ENCODE measurements at regions not wholly inside any gene's neighbourhood (a gene's known extent, or its start where the extent isn't known, plus 50 kb on each side); places are given as distances from the start of the nearest gene placed in this dataset.

DNA sequence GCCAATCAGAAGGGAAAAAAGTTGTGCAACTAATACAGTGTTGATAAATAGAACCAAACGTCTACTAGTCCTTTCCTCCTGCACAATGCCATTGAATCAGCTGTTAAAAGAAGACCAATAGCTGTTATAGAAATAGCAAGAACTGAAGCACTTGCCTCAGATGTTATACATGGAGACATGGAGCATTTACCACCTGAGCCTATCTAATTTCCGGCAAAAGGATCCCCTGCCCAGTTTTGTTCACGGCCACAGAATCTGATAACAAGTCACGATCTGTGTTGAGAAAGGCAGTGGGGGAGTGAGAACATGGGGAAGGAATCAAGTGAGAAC, 285.4 kb downstream of the ZEB2 start:
- H3K4me3 ChIP-seq (ENCODE audit: low read depth, low read length), result no peak overlapping the region
- TF ChIP-seq, protein P1, sequence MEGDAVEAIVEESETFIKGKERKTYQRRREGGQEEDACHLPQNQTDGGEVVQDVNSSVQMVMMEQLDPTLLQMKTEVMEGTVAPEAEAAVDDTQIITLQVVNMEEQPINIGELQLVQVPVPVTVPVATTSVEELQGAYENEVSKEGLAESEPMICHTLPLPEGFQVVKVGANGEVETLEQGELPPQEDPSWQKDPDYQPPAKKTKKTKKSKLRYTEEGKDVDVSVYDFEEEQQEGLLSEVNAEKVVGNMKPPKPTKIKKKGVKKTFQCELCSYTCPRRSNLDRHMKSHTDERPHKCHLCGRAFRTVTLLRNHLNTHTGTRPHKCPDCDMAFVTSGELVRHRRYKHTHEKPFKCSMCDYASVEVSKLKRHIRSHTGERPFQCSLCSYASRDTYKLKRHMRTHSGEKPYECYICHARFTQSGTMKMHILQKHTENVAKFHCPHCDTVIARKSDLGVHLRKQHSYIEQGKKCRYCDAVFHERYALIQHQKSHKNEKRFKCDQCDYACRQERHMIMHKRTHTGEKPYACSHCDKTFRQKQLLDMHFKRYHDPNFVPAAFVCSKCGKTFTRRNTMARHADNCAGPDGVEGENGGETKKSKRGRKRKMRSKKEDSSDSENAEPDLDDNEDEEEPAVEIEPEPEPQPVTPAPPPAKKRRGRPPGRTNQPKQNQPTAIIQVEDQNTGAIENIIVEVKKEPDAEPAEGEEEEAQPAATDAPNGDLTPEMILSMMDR (IDR thresholded peaks at IDR 0.05; ENCODE audit: insufficient read depth, low read length), result no peak
- no peak for DNase-seq (ENCODE audit: low read depth)

DNA sequence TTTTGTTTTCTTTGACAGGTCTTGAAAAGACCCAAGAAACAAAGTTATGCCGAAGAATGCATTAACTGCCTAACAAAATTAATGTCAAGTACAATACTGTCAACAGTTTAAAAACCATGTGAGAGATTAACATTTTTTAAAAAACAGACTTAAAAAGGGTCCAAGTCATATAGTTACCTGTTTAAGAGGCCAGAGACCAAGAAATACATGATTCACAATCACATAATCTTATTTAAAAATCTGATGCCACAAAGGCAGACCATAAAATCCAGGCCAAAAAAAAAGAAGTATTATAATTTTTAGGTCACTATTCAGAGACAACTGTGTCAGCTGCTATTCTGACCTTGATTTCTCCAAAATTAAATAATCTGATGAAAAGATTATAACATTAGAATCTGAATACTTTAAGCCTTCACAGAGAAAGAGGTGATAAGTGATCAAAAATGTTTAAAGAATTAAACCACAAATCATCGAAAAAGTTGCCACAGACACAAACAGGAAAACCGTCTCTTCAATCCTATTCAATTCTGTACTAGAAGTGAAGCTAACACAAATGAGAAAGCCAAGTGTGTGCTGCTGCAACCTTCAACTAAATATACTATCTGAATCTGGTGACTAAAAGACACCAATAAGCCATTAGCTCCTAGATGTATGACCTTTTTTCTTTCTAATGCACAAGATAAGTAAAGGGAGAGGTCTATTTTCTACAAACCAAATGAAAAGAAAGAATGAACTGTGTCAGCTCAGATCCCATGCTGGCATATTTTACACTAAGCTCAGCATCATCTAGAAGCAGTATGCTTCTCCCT, 286.0 kb downstream of the ZEB2 start:
- no peak overlapping the region for H3K4me3 ChIP-seq (ENCODE audit: low read depth, low read length)
- TF ChIP-seq, protein P1 (IDR thresholded peaks at IDR 0.05; ENCODE audit: insufficient read depth, low read length), result no peak
- DNase-seq (ENCODE audit: low read depth), result no peak

DNA sequence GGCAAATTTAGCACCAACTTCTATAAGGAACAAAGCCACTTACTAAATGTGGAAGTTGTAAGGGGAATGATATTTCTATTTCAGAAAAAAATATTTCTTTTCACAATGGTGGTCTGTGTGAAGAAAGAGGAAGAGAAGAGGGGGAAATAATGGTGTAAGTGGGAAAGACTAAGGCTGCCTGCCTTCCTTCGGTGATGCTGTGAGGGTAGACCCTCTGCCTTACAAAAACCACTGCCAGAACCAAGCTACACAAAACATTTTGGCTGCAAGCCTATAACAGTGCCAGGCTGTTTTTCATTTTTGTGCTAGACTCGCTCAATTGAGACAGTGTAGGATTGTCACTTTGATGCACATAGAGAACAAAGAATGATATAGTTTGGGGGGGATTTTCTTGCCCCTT, 286.6 kb downstream of the ZEB2 start:
- no peak for DNase-seq (ENCODE audit: low read depth)
- H3K4me3 ChIP-seq (ENCODE audit: low read depth, low read length), result no peak overlapping the region
- TF ChIP-seq, protein P1 (IDR thresholded peaks at IDR 0.05; ENCODE audit: insufficient read depth, low read length), result no peak

DNA sequence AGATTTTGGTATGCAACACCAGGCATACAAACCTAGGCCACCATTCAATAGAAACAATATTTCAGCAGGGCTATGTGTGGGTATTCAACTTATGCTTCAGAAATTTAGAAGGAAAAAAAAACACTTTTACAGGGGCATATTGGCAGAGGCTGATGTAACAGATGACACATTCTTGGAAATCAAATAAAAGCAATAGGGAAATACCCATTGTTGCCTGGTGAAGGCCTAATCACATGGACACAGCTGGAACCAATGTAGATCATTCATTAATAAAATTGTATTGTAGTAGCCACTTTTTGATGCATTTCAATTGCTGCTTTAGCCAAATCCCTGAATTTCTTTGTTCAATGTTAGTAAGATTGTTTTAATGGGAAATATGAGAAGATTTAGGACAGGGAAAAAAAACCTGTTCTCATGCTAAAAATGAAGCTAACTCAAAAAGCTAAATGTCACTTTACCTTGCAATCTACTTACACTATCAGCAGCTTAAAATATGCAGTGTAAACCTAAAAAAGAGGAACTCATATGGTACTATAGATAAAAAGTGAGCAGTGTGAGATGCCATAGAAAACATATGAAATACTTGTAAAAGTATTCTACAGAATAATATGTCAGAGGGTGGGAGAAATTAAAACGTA, 289.4 kb downstream of the ZEB2 start:
- peak; percentile 48 for DNase-seq (ENCODE audit: low read depth)
- TF ChIP-seq, protein P1 (IDR thresholded peaks at IDR 0.05; ENCODE audit: insufficient read depth, low read length), result no peak

DNA sequence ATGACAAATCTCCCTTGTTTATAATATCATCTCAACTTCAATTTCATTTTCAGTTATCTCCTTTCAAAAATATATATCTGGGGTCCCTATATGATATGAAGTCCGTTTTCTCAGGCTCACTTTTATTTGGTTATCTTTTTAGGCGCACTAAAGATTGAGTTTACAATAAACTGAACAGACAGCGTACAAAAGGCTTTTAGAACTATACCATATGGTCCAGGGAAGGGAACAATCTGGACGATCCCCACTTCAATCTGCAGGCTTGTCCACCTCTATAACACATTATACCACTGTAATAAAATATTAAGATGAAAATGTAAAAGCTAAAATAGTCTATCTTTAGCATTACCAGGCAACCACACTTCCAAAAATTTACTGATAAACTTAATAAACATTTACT, 289.9 kb downstream of the ZEB2 start:
- DNase-seq (ENCODE audit: low read depth), result no peak
- TF ChIP-seq, protein P1 (IDR thresholded peaks at IDR 0.05; ENCODE audit: insufficient read depth, low read length), result no peak
- no peak overlapping the region for H3K4me3 ChIP-seq (ENCODE audit: low read depth, low read length)

More for the DNA sequence above, 289.4 kb downstream of the ZEB2 start:
- no peak overlapping the region for H3K4me3 ChIP-seq (ENCODE audit: low read depth, low read length)

DNA sequence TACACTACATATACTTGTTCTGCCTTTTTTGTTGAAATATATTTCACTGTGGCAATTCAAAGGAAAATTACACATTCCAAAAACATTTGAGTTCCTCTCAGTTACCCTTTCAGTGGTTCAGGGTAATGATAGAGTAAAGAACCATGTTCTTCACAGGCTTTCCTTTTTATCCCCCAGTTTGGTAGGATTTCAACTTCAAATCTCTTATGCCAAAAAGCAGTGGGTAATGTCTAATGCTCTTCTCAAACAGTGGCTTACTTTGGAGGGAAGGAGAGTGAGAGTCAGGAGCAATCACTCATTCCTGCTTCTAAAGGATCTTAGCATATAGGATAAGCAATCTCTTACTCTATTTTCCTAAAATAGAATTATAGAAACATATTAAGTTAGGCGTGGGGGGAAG, 290.6 kb downstream of the ZEB2 start:
- TF ChIP-seq, protein P1 (IDR thresholded peaks at IDR 0.05; ENCODE audit: insufficient read depth, low read length), result no peak
- H3K4me3 ChIP-seq (ENCODE audit: low read depth, low read length), result no peak overlapping the region
- no peak for DNase-seq (ENCODE audit: low read depth)
